DOHH2 (cell line): ENCODE measurements at regions not wholly inside any gene's neighbourhood (a gene's known extent, or its start where the extent isn't known, plus 50 kb on each side); places are given as distances from the start of the nearest gene placed in this dataset.

Experiments used
- EZH2phosphoT487 ChIP-seq: fragments of 200-600 bp; sonication (generic); IDR thresholded peaks from 2 replicates; pipeline ENCODE4 v1.6.1; 2017; ENCODE audit warnings: borderline replicate concordance, mild to moderate bottlenecking, antibody characterized with exemption, low read length, moderate library complexity, mixed read lengths
- TF ChIP-seq, protein P1 (sequence below): fragments of 200-600 bp; sonication (generic); IDR thresholded peaks from one replicate; pipeline ENCODE4 v1.5.1; 2014; ENCODE audit warnings: antibody characterized with exemption, mild to moderate bottlenecking, low read depth, low read length; ENCODE audit not compliant: poor library complexity, severe bottlenecking

DNA sequence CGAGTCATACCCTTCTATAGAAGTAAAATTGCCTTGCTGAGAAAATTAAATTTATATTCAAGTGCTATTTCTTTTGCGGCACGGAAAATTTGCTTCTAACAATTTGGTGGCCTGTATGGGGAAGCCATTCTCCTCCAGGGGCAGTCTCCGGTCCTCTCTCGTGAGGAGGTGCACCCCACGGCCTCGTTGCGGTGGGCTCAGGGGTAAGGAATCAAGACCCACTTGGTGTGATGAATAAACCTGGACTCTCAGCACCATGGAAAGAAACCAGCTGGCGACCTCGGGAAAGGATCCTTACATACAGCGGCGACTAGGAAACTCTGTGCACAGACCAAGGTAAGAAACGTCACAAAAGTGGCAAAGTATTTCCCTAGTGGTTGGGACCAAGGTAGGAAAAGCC, 252.9 kb downstream of the DPY19L2 start:
- TF ChIP-seq, protein P1, sequence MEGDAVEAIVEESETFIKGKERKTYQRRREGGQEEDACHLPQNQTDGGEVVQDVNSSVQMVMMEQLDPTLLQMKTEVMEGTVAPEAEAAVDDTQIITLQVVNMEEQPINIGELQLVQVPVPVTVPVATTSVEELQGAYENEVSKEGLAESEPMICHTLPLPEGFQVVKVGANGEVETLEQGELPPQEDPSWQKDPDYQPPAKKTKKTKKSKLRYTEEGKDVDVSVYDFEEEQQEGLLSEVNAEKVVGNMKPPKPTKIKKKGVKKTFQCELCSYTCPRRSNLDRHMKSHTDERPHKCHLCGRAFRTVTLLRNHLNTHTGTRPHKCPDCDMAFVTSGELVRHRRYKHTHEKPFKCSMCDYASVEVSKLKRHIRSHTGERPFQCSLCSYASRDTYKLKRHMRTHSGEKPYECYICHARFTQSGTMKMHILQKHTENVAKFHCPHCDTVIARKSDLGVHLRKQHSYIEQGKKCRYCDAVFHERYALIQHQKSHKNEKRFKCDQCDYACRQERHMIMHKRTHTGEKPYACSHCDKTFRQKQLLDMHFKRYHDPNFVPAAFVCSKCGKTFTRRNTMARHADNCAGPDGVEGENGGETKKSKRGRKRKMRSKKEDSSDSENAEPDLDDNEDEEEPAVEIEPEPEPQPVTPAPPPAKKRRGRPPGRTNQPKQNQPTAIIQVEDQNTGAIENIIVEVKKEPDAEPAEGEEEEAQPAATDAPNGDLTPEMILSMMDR = no peak
- no peak for TF ChIP-seq EZH2phosphoT487
